Endodermal cell (in vitro differentiated cells): ENCODE measurements at regions not wholly inside any gene's neighbourhood (a gene's known extent, or its start where the extent isn't known, plus 50 kb on each side); places are given as distances from the start of the nearest gene placed in this dataset.

Source experiments
- DNase-seq: peaks from one replicate; pipeline ENCODE4 v3.0.0-alpha.2; 2017
- H3K27ac ChIP-seq: 2 replicates; pipeline ENCODE4 v1.5.1; 2013; ENCODE audit warnings: mild to moderate bottlenecking, low read depth, low read length, moderate library complexity
- H3K27me3 ChIP-seq: 2 replicates; pipeline ENCODE4 v1.6.1; 2013; ENCODE audit warnings: mild to moderate bottlenecking, low read length, moderate library complexity; ENCODE audit not compliant: insufficient read depth, control insufficient read depth, poor library complexity, severe bottlenecking
- H3K36me3 ChIP-seq: 2 replicates; pipeline ENCODE4 v1.7.0; 2013; ENCODE audit warnings: mild to moderate bottlenecking, low read length, moderate library complexity; ENCODE audit not compliant: control insufficient read depth, insufficient read depth
- H3K4me1 ChIP-seq: one replicate; pipeline ENCODE4 v1.7.0; 2013; ENCODE audit warnings: low read length; ENCODE audit not compliant: control insufficient read depth, insufficient read depth
- H3K4me3 ChIP-seq: 2 replicates; pipeline ENCODE4 v1.5.1; 2013; ENCODE audit warnings: mild to moderate bottlenecking, low read length, moderate library complexity
- H3K9ac ChIP-seq: 2 replicates; pipeline ENCODE4 v1.6.1; 2013; ENCODE audit warnings: mild to moderate bottlenecking, low read length, moderate library complexity; ENCODE audit not compliant: poor library complexity, severe bottlenecking; ENCODE audit errors: extremely low read depth
- H3K9me3 ChIP-seq: 2 replicates; pipeline ENCODE4 v1.6.1; 2013; ENCODE audit warnings: mild to moderate bottlenecking, low read length, moderate library complexity; ENCODE audit not compliant: control insufficient read depth
- H3K27ac Mint-ChIP-seq: 2 replicates; pipeline ENCODE4 v1.8.0; 2020; ENCODE audit warnings: mixed read lengths
- H3K27me3 Mint-ChIP-seq: 2 replicates; pipeline ENCODE4 v1.8.0; 2021; ENCODE audit warnings: mild to moderate bottlenecking, mixed read lengths; ENCODE audit not compliant: insufficient read depth
- H3K36me3 Mint-ChIP-seq: 2 replicates; pipeline ENCODE4 v1.8.0; 2020; ENCODE audit warnings: low read depth, mixed read lengths
- H3K4me1 Mint-ChIP-seq: 2 replicates; pipeline ENCODE4 v1.8.0; 2020; ENCODE audit warnings: mixed read lengths
- H3K4me3 Mint-ChIP-seq: 2 replicates; pipeline ENCODE4 v1.8.0; 2020; ENCODE audit warnings: mild to moderate bottlenecking, moderate library complexity, mixed read lengths
- H3K9me3 Mint-ChIP-seq: 2 replicates; pipeline ENCODE4 v1.8.0; 2020; ENCODE audit warnings: mild to moderate bottlenecking, mixed read lengths
- WGBS, 2 experiments: methylation state at CpG; one replicate each; pipeline versions ENCODE4 v1.1.5 to v1.1.7; 2013; ENCODE audit warnings: missing lambda C conversion rate in 2 of 2, mixed read lengths in 1 of 2; ENCODE audit not compliant: insufficient coverage in 1 of 2, insufficient read length in 1 of 2; 5-methylcytosine and 5-hydroxymethylcytosine counted together
- TF ChIP-seq, protein P1 (sequence below): fragments of 200-600 bp; sonication (generic); conservative IDR thresholded peaks from 2 replicates; pipeline ENCODE4 v1.5.0; 2021; ENCODE audit warnings: antibody characterized with exemption, mild to moderate bottlenecking

DNA sequence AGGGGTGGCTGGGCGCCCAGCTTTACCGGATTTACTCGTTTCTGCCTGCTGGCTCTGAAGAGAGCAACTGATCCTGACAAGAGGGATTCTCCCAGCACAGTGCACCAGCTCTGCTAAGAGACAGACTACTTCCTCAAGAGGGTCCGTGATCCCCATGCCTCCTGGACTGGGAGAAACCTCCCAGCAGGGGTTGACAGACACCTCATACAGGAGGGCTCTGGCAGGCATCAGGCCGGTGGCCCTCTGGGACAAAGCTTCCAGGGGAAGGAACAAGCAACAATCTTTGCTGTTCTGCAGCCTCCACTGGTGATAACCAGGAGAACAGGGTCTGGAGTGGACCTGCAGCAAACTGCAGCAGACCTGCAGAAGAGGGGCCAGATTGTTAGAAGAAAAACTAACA lies 1192.5 kb upstream of the PRR20A start:
- WGBS, 2 experiments = 94 to 100% methylated on average over 4 to 5 of the region's 5 CpGs
- TF ChIP-seq, protein P1, sequence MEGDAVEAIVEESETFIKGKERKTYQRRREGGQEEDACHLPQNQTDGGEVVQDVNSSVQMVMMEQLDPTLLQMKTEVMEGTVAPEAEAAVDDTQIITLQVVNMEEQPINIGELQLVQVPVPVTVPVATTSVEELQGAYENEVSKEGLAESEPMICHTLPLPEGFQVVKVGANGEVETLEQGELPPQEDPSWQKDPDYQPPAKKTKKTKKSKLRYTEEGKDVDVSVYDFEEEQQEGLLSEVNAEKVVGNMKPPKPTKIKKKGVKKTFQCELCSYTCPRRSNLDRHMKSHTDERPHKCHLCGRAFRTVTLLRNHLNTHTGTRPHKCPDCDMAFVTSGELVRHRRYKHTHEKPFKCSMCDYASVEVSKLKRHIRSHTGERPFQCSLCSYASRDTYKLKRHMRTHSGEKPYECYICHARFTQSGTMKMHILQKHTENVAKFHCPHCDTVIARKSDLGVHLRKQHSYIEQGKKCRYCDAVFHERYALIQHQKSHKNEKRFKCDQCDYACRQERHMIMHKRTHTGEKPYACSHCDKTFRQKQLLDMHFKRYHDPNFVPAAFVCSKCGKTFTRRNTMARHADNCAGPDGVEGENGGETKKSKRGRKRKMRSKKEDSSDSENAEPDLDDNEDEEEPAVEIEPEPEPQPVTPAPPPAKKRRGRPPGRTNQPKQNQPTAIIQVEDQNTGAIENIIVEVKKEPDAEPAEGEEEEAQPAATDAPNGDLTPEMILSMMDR = no peak
- Histone ChIP-seq H3K36me3 (no peaks in the 10 kb centered on the region), H3K9me3 (peaks cover 15% of the 10 kb centered on the region), H3K27me3 (no peaks in the 10 kb centered on the region), H3K4me1 (no peaks in the 10 kb centered on the region), H3K9ac (no peak overlapping the region), H3K4me3 (no peak overlapping the region), H3K27ac (no peak overlapping the region)
- DNase-seq = no peak
- H3K9me3 Mint-ChIP-seq = peaks cover 15% of the 10 kb centered on the region
- peaks cover 3% of the 10 kb centered on the region for H3K36me3 Mint-ChIP-seq
- no peak overlapping the region for H3K27ac Mint-ChIP-seq
- peaks cover 23% of the 10 kb centered on the region for H3K4me1 Mint-ChIP-seq
- H3K4me3 Mint-ChIP-seq = no peak overlapping the region
- peaks cover 4% of the 10 kb centered on the region for H3K27me3 Mint-ChIP-seq

DNA sequence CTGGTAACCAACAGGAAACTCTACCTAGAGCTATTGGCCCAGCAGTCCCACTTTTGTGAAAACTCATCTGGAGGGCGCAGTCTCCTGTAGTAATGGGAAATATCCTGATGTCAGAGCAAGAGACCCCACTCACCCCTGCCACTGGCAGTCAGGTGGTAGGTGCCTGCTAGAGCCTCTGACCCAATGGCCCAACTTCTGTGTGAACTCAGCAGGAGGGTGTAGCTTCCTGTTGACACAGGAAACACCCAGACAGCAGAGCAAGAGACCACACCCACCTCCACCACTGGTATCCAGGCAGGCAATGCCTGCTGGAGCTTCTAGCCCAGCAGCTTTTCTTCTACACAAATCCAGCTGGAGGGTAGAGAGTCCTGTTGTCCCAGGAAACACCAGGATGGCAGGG lies 1176.8 kb upstream of the PRR20A start:
- Mint-ChIP-seq H3K27ac (no peak overlapping the region), H3K4me1 (no peaks in the 10 kb centered on the region), H3K4me3 (no peak overlapping the region), H3K9me3 (peaks cover 8% of the 10 kb centered on the region), H3K27me3 (no peaks in the 10 kb centered on the region), H3K36me3 (no peaks in the 10 kb centered on the region)
- 83 to 100% methylated on average over 1 of the region's 1 CpG for WGBS, 2 experiments
- Histone ChIP-seq H3K27ac (no peak overlapping the region), H3K27me3 (no peaks in the 10 kb centered on the region), H3K9ac (no peak overlapping the region), H3K36me3 (no peaks in the 10 kb centered on the region), H3K4me3 (no peak overlapping the region), H3K9me3 (peaks cover 20% of the 10 kb centered on the region), H3K4me1 (no peaks in the 10 kb centered on the region)
- TF ChIP-seq, protein P1 = no peak
- no peak for DNase-seq

DNA sequence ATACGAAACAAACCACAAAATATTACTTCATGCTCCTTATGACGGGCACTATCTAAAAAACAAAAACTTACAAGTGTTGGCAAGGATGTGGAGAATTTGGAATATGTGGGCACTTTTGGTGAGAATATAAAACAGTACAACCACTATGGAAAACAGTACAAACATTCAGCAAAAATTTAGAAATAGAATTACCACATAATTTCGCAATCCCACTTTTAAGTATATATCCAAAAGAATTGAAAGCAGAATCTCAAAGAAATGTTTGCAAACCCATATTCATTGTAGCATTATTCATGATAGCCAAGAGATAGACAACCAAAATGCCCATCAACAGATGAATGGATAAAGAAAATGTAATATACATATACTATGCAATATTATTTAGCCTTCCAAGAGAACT lies 1173.7 kb upstream of the PRR20A start:
- no peaks in the 10 kb centered on the region for H3K4me1 Mint-ChIP-seq
- Histone ChIP-seq H3K27ac (no peak overlapping the region), H3K36me3 (no peaks in the 10 kb centered on the region), H3K4me1 (no peaks in the 10 kb centered on the region), H3K9me3 (peaks cover 12% of the 10 kb centered on the region), H3K9ac (no peak overlapping the region), H3K27me3 (no peaks in the 10 kb centered on the region), H3K4me3 (no peak overlapping the region)
- no peaks in the 10 kb centered on the region for H3K27me3 Mint-ChIP-seq
- DNase-seq = no peak
- H3K4me3 Mint-ChIP-seq = no peak overlapping the region
- TF ChIP-seq, protein P1 = no peak
- H3K27ac Mint-ChIP-seq = no peak overlapping the region
- H3K9me3 Mint-ChIP-seq = peaks cover 5% of the 10 kb centered on the region
- 92% methylated on average over 2 of the region's 3 CpGs; no CpG with 5 or more reads in 1 of the 2 experiments for WGBS, 2 experiments
- no peaks in the 10 kb centered on the region for H3K36me3 Mint-ChIP-seq
